T-helper 9 cell (primary cell): ENCODE measurements at regions not wholly inside any gene's neighbourhood (a gene's known extent, or its start where the extent isn't known, plus 50 kb on each side); places are given as distances from the start of the nearest gene placed in this dataset.

Source experiments
- DNase-seq: peaks from one replicate; pipeline ENCODE4 v3.0.0-alpha.2; 2020

GRCh38 chr1:29824511-29825273, 588.4 kb downstream of the PTPRU start:
- no peak for DNase-seq

DNA sequence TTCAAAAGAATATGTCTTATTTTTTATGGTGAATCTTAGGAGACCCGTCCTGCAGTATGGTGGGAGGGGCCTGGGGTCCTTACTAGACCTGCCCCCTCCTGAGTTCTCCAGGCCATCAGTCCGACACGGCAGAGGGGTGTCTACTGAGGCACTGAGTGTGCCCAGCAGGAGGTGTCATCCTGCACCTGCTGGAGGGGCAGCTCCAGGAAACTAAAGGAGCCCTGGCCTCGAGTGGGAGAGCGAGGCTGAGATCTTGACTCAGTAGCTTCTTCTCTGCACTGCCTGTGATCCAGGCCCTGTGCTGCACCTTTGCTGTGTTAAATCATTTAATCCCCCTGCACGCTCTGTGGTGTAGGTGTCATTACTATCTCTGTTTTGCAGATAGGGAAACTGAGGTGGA, 587.7 kb downstream of the PTPRU start:
- no peak for DNase-seq

DNA sequence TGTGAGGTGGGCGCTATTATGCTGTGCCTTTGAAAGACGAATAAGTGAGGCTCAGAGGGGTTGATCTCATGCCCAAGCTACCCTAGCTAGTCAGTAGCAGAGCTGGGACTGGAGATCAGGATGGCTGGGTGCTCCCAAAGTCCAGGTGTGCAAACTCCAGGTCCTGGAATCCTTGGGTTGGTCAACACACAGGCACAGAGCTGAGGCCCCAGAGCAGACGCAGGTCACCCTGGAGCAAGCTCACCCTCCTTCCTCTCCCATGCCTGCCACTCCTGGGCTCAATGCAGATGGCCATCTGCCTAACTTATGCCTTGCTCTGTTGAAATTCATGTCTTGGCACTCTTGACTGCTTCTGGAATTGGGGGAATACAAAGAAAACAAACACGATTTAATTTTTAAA, 587.2 kb downstream of the PTPRU start:
- DNase-seq, result no peak

GRCh38 chr1:29821605-29822004, 585.3 kb downstream of the PTPRU start:
- no peak for DNase-seq

DNA sequence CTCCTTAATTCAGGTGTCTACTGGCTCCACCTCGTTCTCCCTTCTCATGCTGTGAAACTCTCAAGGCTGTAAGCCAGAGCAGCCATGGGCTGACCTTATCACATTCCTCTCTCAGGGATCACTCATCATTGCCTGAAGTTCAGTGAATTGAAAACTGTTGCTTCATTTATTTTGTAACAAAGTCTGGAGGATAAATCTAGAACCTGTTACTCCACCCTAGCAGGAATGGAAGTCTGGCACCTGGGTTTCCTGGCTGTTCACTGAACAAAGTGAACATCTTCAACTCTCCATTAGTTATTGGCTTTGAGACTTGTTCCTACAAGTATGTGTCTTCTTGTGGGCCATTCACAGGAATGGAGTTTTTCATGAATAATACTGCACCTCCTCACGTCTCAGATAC, 584.1 kb downstream of the PTPRU start:
- no peak for DNase-seq

- no peak for DNase-seq
Measured at GRCh38 chr1:29812408-29813135, 576.2 kb downstream of the PTPRU start.

DNA sequence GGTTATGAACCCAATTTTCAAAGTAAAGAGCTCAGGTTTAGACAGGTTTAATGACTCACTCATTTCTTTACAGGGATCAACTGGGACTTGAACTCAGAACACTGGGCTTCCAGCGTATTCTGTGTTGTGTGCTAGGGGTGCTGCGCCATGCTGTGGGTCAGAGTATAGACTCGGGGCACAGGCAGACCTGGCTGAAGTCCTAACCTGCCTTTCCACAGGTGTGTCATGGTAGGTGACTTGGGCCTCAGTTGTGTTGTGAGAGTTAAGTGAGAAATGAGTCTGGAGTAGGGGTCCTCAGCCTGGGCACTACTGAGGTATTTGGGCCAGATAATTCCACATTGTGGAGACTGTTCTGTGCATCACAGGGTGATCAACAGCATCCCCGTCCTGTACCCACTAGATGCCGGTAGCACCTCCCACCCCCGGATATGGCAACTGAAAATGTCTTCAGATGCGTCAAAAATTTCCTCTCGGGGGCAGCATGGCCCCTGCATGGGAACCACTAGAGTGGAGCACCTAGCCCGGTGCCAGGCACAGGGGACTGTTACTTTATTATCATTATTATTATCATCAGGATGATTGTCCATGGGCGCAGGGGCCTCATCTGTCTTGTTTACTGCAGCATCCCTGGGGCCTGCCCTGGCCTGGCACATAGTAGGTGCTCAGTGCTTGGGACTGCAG, 575.5 kb downstream of the PTPRU start:
- no peak for DNase-seq

DNA sequence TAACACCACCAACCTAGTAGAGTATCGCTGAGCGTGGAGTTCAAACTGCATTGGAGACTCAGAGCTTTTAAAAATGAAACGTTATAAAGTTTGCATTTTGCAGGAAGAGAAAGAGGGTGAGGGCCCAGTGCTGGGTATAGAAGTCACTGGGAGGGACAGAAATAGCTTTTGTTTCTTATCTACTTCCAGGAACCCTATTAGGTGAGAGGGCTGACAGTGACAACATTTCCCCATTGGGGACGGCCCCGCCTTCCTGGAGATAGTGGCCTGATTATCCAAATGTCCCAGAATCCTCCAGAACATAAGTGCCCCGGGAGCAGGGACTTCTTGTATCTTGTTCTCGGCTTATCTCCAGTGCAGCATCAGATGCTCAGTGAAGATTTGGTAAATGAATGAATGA, 574.9 kb downstream of the PTPRU start:
- no peak for DNase-seq

GRCh38 chr1:29810121-29811120, 574.1 kb downstream of the PTPRU start:
- DNase-seq, result no peak

DNA sequence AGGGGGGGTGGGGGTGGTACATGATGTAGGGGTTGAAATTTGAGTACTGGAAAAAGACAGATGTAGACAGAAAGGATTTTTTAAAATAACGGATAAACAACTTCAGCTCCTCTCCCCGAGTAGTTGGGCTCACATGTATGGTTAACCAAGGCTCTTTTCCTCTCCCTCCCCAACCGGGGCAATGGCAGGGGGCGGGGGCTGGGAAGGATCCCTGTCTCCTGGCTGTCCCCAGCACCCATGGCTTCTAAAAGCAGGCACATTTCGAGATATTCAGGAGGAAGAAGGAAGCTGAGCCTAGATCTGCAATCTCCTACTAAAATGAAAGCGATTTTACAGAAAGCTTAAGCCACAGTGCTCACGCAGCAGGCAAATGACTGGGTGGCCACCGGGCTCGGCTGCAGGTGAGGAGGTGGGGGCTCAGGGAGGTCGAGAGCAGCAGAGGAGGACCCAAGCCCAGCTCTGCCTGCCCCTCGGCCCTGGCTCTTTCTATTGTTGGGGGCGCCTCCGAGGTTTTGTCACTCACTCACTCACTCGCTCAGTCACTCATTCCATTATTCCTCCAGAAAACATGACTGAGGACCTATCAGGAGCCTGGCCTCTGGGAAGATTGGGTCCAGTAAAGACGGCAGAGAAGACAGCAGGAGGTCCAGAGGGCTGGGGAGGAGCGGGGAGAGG, 573.3 kb downstream of the PTPRU start:
- DNase-seq, result no peak

DNA sequence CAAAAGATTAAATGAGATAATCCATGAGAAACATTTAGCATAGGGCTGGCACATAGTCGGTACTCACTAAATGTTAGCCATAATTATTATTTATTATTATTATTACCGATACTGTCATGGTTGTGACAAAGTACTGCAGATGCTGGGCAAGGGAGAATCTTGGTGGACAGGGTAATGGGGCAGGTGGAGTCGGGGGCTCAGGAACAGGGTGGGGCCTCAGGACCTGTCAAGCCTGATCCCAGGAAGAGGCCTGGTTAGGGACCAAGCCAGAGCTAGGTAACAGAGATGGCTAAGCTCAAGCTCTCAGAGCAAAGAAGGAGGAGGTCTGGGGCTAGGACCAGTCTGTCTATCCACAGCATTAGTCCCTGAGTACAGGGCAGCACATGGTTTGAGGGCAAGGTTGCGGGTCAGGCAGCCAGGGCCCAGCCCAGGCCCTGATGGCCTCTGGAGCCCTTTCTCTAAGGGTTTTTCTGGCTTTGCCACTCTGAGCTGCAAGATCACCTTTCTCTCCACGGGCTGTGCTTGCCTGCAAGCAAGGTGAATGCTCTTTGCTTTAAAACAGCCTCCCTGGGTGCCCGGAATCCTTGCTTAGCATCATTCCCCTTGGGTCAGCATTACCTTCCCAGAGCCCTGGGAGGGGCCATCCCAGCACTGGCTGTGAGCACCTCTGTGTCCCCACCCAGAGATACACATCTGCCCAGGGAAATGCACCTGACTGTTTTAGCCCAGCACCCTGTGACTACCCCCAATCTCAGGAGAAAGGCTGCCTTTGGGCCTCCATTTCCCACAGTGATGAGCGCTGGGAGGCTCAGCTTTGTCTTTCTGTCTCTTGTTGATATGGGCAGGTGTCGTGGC, 572.0 kb downstream of the PTPRU start:
- no peak for DNase-seq

DNA sequence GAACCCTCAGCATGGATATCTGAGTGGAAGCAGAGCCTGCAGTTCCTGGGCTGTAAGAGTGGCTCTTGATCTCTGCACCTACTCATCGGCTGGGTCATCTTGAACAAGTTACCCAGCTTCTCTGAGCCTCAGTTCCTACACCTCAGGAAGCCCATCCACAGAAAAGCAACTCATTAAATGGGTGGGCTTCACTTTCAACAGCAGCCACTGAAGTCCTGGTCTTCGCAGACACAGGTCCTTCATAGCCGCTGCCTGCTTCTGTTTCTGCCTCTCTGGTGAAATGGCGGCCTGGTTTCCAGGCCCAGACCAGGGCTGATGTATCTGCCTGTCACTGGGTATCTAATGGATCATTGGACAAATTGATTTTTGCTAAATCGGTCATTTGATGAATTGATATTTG, 571.4 kb downstream of the PTPRU start:
- DNase-seq, result no peak

DNA sequence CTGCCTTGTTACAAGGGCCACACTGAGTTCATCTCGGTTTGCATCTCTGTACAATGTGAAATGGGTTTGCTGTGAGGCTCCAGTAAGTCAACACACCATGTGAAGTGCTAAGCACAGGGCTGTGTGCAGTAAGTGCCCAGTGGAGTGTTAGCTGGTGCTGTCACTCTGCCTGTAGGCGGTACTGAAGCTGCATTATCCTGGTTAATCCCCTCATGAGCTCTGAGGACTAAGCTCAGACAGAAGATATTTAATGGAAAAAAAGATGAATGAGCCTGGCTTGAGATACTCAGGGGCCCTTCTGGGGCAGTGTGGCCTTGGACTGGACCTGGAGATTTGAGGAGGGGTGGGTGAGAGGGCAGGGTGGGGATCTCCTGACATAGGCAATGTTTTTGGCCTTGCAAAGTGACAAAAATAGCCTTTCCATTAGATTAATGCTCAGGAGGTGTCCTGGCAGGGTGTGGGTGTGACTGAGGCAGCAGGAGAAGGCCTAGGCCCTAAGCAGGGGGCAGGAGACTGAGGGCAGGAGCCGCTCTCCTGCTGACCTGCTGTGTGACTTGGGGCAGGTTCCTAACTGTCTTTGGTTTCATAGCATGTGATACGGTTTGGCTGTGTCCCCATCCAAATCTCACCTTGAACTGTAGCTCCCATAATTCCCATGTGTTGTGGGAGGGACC, 570.5 kb downstream of the PTPRU start:
- no peak for DNase-seq

DNA sequence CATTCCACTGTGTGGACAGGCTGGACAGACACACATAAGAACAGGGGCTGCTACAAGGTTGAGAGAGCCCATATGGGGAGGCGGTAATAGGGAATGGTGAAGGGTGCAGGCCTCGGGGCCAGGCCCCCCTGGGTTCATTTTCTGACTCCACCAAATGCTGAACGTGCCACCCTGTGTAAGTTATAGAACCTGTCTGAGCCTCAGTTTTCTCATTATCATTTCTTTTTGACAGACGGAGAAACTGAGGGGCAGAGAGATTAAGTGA, 569.5 kb downstream of the PTPRU start:
- DNase-seq, result no peak

DNA sequence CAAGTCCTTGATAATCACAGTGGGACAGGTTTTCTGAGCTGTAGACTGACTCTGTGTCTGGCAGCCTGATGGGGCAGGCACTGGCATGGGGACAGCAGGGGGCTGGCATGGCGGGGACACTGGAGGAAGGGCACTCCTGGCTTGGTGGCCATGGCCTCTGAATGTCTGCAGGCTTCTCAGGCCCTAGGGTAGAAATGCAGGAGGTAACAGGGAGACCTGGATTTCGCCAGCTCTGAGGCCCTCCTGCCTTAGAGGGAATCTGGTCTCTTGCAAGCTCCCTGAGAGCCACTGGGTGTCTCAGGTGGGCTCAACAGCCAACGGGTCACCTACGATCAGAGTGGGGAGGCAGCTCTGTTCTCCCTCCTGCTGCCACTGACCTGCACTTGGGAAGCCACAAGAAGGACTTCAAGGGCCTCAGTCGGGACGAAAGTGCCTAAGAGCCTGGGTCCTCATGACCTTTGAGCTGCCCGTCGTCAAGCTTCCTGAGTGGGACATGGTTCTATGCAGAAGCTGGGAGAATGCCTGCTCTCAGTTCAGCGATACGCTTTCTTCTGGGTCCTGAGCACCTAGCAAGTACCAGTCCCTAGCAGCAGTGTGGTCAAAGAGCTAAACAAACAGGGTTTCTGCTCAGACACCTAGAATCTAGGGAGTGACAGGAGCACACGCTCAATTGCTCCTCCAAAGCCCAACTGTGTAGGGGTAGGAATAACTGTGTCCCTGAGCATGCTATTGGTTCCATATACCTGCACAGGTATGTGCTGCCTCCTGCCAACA, 569.0 kb downstream of the PTPRU start:
- DNase-seq, result no peak

DNA sequence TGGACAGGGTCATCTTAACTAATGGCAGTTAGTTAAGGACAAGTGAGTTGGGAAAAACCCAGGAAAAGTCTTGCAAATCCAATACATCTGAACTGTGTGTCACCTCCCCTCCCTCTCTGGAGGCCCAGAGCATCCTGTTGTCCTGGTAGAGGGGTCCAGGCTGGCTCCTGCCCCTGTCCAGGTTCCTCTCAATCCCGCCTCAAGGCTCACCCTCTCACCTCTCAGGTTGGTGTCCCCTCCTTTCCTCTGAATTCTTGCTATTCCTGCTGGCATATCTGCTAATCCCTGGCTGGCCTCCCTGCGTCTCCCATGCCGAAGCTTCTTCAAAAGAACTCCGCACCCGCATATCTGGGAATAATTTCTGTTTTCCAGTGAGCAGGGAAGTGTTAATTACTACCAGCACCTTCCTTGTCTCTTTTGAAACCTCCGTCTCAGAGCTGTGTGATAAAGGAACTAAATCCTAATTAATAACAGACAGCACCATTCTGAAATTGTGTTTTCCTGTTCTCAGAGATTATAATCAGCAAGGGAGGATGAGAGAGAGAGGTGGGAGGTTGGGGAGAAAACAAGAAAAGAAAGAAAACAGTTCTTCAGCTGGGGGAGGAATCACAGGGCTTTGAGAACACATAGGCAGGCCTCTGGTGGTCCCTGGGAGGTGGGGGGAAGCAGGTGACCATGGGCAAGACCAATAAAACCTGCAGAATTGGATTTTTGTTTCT, 568.0 kb downstream of the PTPRU start:
- DNase-seq, result no peak

DNA sequence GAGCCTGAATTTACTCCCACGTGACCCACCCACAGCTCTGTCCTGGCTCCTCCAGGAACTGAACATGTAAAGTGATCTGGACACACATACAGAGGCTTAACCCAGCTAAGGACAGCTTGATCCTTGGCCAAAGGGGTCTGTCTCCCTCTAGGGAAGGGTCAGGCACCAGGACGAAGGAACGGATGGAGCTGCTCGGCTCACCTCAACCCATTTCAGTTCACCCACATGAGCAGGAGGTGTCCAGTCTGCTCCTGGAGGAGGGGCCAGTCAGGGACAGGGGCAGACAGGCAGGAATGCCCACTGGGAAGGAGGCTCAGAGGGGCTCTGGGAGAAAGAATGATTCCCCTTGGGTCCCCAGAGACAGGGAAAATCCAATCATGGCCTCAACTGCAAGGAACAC, 567.2 kb downstream of the PTPRU start:
- DNase-seq, result no peak

GRCh38 chr1:29802181-29803068, 566.1 kb downstream of the PTPRU start:
- no peak for DNase-seq
